Activated CD8-positive, alpha-beta memory T cell treated with anti-CD3 and anti-CD28 coated beads, Interleukin-2, amount 10 ng/mL, durations not matched to agents 7 days and 5 days (primary cell): ENCODE measurements at regions not wholly inside any gene's neighbourhood (a gene's known extent, or its start where the extent isn't known, plus 50 kb on each side); places are given as distances from the start of the nearest gene placed in this dataset.

Experiments used
- ATAC-seq: fragments of 150-1000 bp; cut with Tn5 transposase; one replicate; pipeline ENCODE4 v1.10.0; 2021; ENCODE audit warnings: moderate library complexity
- CTCF ChIA-PET: fragments of 350-600 bp; sonication (Branson Sonifier 250); formaldehyde crosslinking; loops from one replicate; lab custom pipeline; 2021; ENCODE audit warnings: antibody characterized with exemption; lab: Charles Lee
- DNase-seq: peaks from one replicate; pipeline ENCODE4 v3.0.0-alpha.2; 2020
- H3K27ac Mint-ChIP-seq: one replicate; pipeline ENCODE4 v1.8.0; 2021; ENCODE audit warnings: mild to moderate bottlenecking, mixed read lengths
- H3K27me3 Mint-ChIP-seq: one replicate; pipeline ENCODE4 v1.8.0; 2021; ENCODE audit warnings: mixed read lengths
- H3K36me3 Mint-ChIP-seq: one replicate; pipeline ENCODE4 v1.8.0; 2021; ENCODE audit warnings: mild to moderate bottlenecking, mixed read lengths
- H3K4me1 Mint-ChIP-seq: one replicate; pipeline ENCODE4 v1.8.0; 2021; ENCODE audit warnings: mixed read lengths
- H3K4me3 Mint-ChIP-seq: one replicate; pipeline ENCODE4 v1.8.0; 2021; ENCODE audit warnings: mild to moderate bottlenecking, moderate library complexity, mixed read lengths
- H3K9me3 Mint-ChIP-seq: one replicate; pipeline ENCODE4 v1.8.0; 2022; ENCODE audit warnings: low read depth, mixed read lengths

DNA sequence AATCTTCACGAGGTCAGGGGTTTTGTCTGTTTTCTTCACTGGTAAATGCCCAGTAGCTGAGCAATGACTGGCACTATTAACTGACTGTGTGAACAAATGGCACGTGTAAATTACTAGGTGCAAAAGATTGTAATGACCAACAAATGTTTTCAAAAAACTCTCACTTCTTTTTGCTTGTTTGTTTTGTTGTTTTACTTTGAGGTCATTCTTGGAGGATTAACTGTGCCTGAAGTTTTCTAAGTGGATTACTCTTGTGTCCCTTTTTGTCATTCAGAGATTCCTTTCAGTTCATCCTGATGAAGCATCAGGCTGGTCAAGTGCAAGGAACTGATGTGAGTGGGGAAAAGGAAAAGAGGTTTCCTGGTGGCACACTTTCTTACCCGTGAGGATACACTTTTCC lies 74.4 kb upstream of the PPP1R3C start:
- Mint-ChIP-seq H3K27me3 (peaks cover 39% of the 10 kb centered on the region), H3K27ac (no peak overlapping the region), H3K9me3 (no peaks in the 10 kb centered on the region), H3K36me3 (no peaks in the 10 kb centered on the region), H3K4me3 (no peak overlapping the region), H3K4me1 (no peaks in the 10 kb centered on the region)
- DNase-seq (no peak), ATAC-seq (no peak)
- CTCF ChIA-PET: no interaction called here

DNA sequence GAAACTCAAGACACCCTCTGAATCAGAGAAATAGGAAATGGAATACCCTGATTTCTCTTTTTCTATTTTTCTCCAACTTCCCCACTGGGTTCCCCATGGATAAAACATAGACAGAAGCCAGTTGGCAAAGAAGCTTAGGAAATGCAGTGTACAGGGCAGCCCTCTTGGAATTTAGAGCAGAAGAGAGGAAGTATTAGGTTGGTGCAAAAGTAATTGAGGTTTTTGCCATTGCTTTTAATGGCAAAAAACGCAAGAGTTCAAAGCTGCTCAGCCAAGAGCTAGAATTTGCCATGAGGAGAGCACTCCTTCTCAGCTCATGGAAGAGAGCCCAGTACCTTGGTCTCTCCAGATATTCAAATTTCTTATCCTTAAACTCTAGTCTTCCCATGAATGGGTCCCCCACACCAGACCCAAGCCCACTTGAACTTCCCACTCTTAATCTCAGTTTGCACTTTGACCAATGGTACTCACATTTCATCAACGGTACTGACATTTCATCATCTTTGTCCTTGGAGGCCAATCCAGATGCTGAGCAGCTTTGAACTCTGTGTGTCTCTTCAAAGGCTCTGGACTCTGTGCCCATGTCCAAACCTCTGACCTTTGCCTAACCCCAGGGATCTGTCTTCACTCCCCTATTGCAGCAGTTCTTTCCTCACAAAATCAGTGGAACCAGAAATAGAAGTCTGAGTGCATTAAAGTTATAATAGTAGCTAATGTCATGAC lies 73.2 kb upstream of the PPP1R3C start:
- no peak overlapping the region for H3K27ac Mint-ChIP-seq
- ATAC-seq (no peak), DNase-seq (no peak)
- no peaks in the 10 kb centered on the region for H3K9me3 Mint-ChIP-seq
- no peak overlapping the region for H3K4me3 Mint-ChIP-seq
- H3K27me3 Mint-ChIP-seq: peaks cover 44% of the 10 kb centered on the region
- H3K4me1 Mint-ChIP-seq: no peaks in the 10 kb centered on the region
- H3K36me3 Mint-ChIP-seq: no peaks in the 10 kb centered on the region
- CTCF ChIA-PET: no interaction called here

DNA sequence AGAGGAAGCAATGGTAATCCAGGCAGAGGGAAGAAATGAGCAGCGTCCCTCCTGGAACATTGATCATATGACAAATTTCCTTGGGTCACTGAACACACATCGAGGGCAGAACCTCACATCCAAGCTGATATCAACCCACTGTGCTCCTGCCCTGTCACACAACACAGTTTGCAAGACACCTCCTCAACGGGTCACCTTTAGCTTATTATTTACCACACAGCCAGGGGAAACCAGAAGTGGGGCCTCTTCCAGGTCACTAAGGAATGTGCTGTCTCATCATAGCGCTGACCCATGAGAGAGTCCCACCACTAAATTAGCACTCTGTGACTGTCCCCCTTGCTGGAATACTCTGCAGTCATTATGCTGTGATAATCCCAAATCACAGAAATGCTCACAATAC lies 69.7 kb upstream of the PPP1R3C start:
- ATAC-seq: no peak
- H3K36me3 Mint-ChIP-seq: no peaks in the 10 kb centered on the region
- CTCF ChIA-PET: no interaction called here
- DNase-seq: no peak
- no peak overlapping the region for H3K27ac Mint-ChIP-seq
- no peak overlapping the region for H3K4me3 Mint-ChIP-seq
- peaks cover 40% of the 10 kb centered on the region for H3K27me3 Mint-ChIP-seq
- no peaks in the 10 kb centered on the region for H3K9me3 Mint-ChIP-seq
- H3K4me1 Mint-ChIP-seq: no peaks in the 10 kb centered on the region

DNA sequence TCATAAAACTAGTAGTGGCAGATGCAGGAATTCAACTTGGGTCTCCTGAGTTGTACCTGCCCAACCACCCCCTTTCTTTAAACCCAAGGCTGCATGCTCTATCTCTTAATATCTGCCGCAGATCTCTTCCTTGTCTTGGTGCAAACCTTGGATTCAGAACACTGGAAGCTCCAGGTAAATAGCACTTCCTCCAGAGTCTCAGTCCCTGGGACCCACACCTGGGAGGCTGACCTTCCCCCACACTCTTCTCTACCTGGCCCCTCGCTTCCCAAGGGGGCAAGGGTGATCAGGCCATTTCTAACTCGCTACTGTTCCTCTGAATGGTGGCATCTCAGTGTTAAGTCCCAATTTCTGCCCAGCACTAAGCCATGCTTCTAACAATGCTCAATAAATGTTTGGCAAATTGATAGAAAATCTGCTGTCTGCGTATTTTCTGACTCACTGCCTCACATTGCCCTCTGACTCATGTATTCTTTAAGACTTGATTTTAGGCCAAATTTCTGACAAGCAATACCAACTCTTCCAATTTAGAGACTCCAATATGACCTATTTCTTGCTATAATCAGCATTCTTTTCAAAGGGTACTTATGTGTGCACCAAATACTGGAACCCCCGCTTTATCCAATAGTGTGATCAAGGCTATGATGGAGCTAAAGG lies 68.0 kb upstream of the PPP1R3C start:
- CTCF ChIA-PET: interaction anchor here (1.1 kb wide), 2 partner anchors 12 to 58 kb away, joined by 3 read pairs; no protein-coding TSS in a partner anchor
- no peak overlapping the region for H3K4me3 Mint-ChIP-seq
- no peak overlapping the region for H3K27ac Mint-ChIP-seq
- peaks cover 26% of the 10 kb centered on the region for H3K27me3 Mint-ChIP-seq
- DNase-seq: no peak
- no peak for ATAC-seq
- H3K4me1 Mint-ChIP-seq: no peaks in the 10 kb centered on the region
- H3K9me3 Mint-ChIP-seq: no peaks in the 10 kb centered on the region
- no peaks in the 10 kb centered on the region for H3K36me3 Mint-ChIP-seq

DNA sequence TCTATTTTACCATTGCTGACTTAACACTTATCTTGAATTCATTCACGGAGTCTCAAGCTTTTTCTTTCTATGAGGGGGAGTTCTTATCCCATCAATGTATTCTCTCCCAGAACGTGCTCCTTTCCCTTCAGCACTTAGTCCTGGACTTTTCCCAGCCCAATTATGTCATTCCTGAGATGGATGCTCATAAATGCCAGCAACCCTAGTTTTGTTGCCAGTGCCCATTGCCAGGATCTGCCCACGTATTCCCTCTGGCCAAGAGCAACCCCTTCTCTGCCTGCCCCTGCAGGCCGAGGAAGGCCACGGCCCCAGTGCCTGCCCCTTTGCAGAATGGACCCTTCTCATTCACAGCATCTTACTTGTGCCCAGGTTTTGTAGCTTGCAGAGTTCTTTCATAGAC lies 67.4 kb upstream of the PPP1R3C start:
- H3K27ac Mint-ChIP-seq: no peak overlapping the region
- H3K27me3 Mint-ChIP-seq: peaks cover 22% of the 10 kb centered on the region
- H3K36me3 Mint-ChIP-seq: no peaks in the 10 kb centered on the region
- no peaks in the 10 kb centered on the region for H3K9me3 Mint-ChIP-seq
- no peaks in the 10 kb centered on the region for H3K4me1 Mint-ChIP-seq
- CTCF ChIA-PET: interaction anchor here (1.1 kb wide), 1 partner anchor 59 kb away, joined by 3 read pairs; no protein-coding TSS in a partner anchor
- H3K4me3 Mint-ChIP-seq: no peak overlapping the region
- no peak for DNase-seq
- no peak for ATAC-seq

DNA sequence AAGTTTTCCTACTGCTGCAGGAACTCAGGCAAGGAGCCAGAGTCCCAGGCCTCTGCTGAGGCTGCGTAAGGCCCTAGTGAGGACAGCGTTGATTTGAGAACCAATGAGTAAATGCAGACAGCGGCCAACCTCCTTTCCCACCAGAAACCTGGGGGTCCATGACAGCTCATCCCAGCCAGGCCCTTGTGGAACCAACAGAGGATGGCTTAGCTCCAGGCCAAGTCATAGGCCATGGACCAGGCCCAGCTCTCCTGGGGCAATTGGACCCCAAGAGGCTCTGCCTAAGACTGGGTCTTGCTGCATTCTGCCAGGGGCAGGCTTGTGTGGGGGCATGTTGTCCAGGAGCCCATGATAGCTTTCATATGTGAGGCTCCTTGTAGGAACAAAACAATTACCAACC lies 65.4 kb upstream of the PPP1R3C start:
- Mint-ChIP-seq H3K27ac (no peak overlapping the region), H3K4me1 (no peaks in the 10 kb centered on the region), H3K36me3 (no peaks in the 10 kb centered on the region), H3K27me3 (peaks cover 18% of the 10 kb centered on the region), H3K4me3 (no peak overlapping the region), H3K9me3 (no peaks in the 10 kb centered on the region)
- ATAC-seq: no peak
- DNase-seq: no peak
- CTCF ChIA-PET: no interaction called here

DNA sequence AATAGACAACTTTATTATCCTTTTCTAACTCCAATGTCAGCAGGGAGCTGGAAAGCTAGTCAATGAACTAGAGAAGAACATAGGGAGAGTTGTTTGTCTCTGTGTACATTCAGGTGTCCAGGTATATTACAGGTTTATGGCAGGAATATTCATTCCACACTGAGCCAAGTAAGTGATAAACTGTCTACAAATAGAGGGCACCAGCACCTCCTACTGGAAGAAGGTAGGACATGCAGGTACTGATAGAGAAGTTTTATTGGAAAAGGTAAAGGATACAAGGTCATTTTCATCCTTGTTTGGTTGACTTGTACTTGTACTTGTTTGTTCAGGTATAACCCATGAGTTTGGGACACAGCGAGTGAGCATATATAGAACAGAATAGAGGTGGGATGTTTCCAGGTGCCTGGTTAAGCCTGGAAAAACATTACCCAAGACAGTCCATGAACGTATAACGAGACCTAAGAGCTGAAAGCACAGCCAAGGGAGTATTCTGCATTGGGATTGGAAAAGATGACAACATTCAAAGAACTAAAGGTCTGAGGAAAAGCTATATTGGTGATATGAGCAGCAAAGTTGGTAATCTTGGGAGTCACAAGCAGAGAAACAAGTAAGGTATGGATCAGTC lies 61.4 kb upstream of the PPP1R3C start:
- no peak for ATAC-seq
- Mint-ChIP-seq H3K36me3 (no peaks in the 10 kb centered on the region), H3K4me1 (peaks cover 5% of the 10 kb centered on the region), H3K27ac (no peak overlapping the region), H3K27me3 (peaks cover 4% of the 10 kb centered on the region), H3K9me3 (no peaks in the 10 kb centered on the region), H3K4me3 (no peak overlapping the region)
- no peak for DNase-seq
- CTCF ChIA-PET: interaction anchor here (0.9 to 1.1 kb wide), 2 partner anchors 19 to 396 kb away, joined by 3 read pairs; no protein-coding TSS in a partner anchor

DNA sequence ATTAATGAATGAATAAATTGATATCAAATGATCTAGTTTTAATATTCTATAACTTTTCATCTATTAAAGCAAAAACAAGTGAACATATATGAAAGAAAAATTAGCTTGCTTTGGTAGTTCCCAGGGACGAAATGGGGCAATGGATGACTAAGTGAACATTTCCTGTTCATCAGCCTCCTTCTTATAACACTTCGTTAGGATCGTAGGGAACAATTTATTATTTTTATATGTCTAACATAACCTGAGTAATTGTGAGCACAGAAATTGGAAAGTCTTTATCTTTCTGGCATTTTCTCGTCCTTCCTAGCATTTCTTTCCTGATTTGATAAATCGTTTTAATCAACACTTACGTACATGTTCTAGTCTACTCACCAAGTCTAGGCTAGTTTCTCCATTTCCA lies 59.1 kb upstream of the PPP1R3C start:
- ATAC-seq (no peak), DNase-seq (no peak)
- H3K36me3 Mint-ChIP-seq: no peaks in the 10 kb centered on the region
- no peak overlapping the region for H3K4me3 Mint-ChIP-seq
- no peak overlapping the region for H3K27ac Mint-ChIP-seq
- H3K9me3 Mint-ChIP-seq: no peaks in the 10 kb centered on the region
- peaks cover 5% of the 10 kb centered on the region for H3K4me1 Mint-ChIP-seq
- CTCF ChIA-PET: no interaction called here
- peaks cover 4% of the 10 kb centered on the region for H3K27me3 Mint-ChIP-seq

DNA sequence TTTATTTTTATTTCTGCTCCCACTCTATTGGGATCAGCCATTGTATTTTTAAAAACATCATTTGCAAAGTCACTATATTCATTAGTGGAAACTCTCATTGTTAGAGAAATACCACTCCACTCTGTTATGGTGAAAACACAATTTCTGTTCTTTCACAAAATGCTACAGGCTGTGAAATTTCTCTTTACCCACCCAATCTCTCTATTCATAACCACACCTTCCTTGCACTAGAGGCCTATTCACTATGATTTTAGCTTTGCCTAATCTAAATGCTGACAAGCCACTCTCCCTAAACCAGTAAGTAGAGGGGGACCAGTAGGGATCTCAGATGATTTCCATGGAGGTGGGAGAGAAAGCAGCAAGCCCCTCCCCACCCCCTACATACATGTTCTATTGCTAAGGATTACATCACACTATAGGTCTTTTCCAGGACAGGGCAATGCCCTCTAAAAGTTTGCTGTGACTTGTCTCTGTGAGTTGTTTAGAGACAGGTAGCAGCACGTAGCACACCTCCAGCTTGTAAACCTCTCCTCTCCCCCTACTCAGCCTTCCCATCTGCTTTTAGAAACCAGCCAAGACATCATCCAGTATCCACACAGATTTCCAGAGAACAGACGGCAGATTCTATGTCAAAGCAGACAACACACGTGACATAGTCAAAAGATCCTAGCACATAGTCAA lies 58.3 kb upstream of the PPP1R3C start:
- peaks cover 9% of the 10 kb centered on the region for H3K27me3 Mint-ChIP-seq
- no peak for ATAC-seq
- CTCF ChIA-PET: interaction anchor here (0.6 kb wide), 1 partner anchor 199 kb away, joined by 3 read pairs; no protein-coding TSS in a partner anchor
- H3K36me3 Mint-ChIP-seq: no peaks in the 10 kb centered on the region
- DNase-seq: no peak
- H3K4me3 Mint-ChIP-seq: no peak overlapping the region
- no peak overlapping the region for H3K27ac Mint-ChIP-seq
- H3K9me3 Mint-ChIP-seq: no peaks in the 10 kb centered on the region
- H3K4me1 Mint-ChIP-seq: peaks cover 5% of the 10 kb centered on the region

DNA sequence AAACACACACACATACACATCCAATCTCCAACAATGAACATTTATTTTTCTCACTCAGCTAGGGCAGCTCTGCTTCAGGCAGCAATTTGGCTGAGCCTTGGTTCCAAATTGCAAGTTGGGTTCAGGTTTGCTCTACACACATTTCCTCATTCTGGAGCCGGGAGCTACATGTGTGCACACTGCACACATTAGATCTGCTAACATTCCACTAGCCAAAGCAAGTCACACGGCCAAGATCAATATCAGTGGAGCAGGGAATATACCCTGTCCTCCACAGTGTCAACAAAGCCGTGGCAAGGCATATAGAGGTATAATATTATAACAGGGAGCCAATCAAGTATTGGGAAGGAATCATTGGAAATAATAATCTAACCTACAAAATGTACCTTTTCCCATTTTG lies 57.5 kb upstream of the PPP1R3C start:
- Mint-ChIP-seq H3K4me1 (peaks cover 5% of the 10 kb centered on the region), H3K36me3 (no peaks in the 10 kb centered on the region), H3K4me3 (no peak overlapping the region), H3K27me3 (peaks cover 11% of the 10 kb centered on the region), H3K9me3 (no peaks in the 10 kb centered on the region), H3K27ac (no peak overlapping the region)
- ATAC-seq (no peak), DNase-seq (no peak)
- CTCF ChIA-PET: no interaction called here

DNA sequence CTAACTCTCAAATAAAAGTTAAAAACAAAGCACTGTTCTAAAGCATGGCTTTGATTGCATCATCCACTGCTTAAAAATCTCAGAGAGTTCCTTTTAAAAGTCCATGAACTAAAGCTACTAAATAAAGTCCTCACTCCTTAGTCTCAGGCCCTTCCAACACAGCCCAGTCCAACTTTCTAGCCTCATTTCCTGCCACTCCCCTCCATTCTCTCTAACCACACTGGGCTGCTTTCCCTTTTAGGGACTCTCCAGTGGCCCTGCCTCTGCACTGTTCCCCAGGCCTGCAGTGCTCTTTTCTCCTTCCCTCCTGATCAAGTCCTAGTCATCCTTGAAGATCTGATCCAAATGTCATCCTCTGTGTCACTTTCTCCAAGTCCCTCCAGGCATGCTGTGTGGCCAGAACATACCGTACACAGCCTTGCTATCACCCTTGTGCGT lies 56.9 kb upstream of the PPP1R3C start:
- CTCF ChIA-PET: no interaction called here
- ATAC-seq (no peak), DNase-seq (no peak)
- no peak overlapping the region for H3K27ac Mint-ChIP-seq
- H3K4me3 Mint-ChIP-seq: no peak overlapping the region
- peaks cover 5% of the 10 kb centered on the region for H3K4me1 Mint-ChIP-seq
- peaks cover 14% of the 10 kb centered on the region for H3K27me3 Mint-ChIP-seq
- no peaks in the 10 kb centered on the region for H3K9me3 Mint-ChIP-seq
- H3K36me3 Mint-ChIP-seq: no peaks in the 10 kb centered on the region

DNA sequence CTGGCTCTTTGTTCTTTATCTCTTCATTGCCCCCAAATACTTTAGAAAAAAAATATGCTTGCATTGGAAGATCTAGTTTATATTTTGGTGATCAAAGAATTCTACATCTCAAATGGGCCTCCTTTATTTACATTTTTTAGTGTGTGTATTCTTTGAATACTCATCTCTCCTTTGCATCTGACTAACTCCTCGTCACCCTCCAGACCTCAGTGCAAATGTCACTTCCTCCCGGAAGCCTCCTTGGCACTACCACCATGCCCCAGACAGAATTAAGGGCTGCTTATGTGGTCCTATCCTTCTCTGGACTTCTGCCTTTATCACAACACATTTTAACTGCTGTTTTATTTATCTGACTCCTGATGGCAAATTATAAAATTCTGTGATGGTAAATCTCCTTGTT lies 52.0 kb upstream of the PPP1R3C start:
- DNase-seq (no peak), ATAC-seq (no peak)
- peaks cover 18% of the 10 kb centered on the region for H3K27me3 Mint-ChIP-seq
- H3K4me3 Mint-ChIP-seq: no peak overlapping the region
- CTCF ChIA-PET: no interaction called here
- peaks cover 3% of the 10 kb centered on the region for H3K4me1 Mint-ChIP-seq
- no peaks in the 10 kb centered on the region for H3K9me3 Mint-ChIP-seq
- no peak overlapping the region for H3K27ac Mint-ChIP-seq
- no peaks in the 10 kb centered on the region for H3K36me3 Mint-ChIP-seq

DNA sequence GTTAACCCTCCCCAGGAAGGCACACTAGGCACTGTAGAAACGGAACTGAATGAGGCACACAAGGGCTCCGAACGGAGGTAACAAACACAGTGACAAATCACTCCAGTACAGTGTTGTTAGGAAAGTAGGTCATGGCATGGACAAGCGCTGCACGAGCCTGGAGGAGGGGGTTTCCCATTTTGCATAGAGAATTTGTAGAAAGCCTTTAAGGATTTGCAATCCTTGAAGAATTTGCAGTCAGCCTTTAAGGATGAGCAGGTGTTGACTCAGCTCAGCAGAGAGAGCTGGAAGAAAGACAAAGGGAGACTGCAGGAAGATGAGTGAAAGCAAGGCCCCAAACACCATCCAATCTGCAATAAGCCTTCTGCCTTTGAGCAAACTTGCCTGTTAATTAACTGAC lies 51.1 kb upstream of the PPP1R3C start:
- Mint-ChIP-seq H3K9me3 (no peaks in the 10 kb centered on the region), H3K27ac (no peak overlapping the region), H3K27me3 (peaks cover 18% of the 10 kb centered on the region), H3K4me3 (no peak overlapping the region), H3K36me3 (no peaks in the 10 kb centered on the region), H3K4me1 (no peaks in the 10 kb centered on the region)
- DNase-seq: no peak
- CTCF ChIA-PET: no interaction called here
- no peak for ATAC-seq
